HG03354 (cell line): ENCODE measurements at regions not wholly inside any gene's neighbourhood (a gene's known extent, or its start where the extent isn't known, plus 50 kb on each side); places are given as distances from the start of the nearest gene placed in this dataset.

ENCODE experiments used
- ATAC-seq: cut with Tn5 transposase; IDR thresholded peaks from one replicate; pipeline ENCODE4 v1.9.1; 2021; ENCODE audit warnings: mild to moderate bottlenecking; ENCODE audit not compliant: unreplicated experiment, poor library complexity, severe bottlenecking

GRCh38 chr2:150587547-150588505 is 100.4 kb upstream of the RND3 start:
- no peak for ATAC-seq

- no peak for ATAC-seq
Observed at GRCh38 chr2:150586858-150587257, 99.4 kb upstream of the RND3 start.

DNA sequence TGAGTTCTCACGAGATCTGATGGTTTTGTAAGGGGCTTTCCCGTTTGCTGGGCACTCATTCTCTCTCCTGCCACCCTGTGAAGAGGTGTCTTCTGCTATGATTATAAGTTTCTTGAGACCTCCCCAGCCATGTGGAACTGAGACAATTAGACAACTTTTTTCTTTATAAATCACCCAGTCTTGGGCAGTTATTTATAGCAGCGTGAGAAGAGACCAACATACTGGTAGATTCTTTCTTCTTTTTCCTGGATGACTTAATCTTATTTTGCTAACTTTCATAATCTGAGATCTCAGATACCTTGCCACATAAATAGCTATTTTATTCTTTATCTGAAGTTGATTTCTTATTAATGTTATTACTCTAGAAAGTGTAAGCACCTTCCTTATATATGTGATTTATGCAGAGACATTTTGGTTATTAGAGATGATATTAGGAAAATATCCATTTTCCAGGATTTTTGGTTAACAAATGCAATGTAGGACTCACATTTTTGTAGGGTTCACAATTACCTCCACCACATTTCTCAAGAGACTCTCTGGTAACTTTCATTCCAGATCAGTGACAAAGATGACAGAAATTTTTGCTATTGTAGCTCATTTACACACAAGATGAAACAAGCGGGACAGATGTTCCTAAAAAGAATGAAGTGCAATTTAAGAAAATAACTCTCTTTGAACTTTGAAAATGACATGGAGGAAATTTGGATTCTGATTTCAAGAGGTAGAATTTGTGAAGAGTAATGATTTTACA is 97.9 kb upstream of the RND3 start:
- no peak for ATAC-seq

- no peak for ATAC-seq
Observed at GRCh38 chr2:150584081-150584480, 96.6 kb upstream of the RND3 start.

DNA sequence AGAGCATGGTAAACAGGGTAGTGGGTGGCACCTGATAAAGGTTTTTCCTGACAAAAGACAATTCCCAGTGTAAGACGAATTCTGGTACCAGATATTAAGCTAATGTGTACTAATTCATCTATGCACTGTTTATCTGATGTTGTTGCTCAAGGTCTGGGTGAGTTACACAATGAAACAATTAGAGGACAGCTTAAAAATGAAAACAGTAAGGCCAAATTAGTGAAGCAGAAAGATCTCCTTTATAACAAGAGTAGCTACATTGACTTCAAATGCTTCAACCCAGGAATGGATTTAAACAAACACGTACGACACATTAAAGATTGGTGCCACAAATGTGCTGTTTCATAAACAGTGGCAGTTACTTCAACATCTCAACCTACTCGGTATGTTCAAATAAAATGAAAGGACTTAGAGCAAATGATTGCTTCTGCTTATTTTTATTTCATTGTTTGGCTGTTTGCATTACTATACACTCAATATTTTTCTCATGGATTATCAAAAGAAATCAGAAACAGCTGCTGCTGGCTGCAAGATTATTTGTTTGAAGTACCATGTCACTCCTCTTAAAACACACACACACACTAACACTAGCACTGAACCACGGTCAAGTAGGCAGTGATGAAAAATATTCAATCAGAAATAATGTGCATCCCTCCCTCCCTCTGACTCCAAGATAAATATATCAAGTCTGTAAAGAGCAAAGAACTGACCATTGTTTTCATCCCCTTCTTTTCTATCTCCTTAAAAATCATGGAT is 94.4 kb upstream of the RND3 start:
- ATAC-seq = no peak

GRCh38 chr2:150578481-150578880 is 91.0 kb upstream of the RND3 start:
- no peak for ATAC-seq

DNA sequence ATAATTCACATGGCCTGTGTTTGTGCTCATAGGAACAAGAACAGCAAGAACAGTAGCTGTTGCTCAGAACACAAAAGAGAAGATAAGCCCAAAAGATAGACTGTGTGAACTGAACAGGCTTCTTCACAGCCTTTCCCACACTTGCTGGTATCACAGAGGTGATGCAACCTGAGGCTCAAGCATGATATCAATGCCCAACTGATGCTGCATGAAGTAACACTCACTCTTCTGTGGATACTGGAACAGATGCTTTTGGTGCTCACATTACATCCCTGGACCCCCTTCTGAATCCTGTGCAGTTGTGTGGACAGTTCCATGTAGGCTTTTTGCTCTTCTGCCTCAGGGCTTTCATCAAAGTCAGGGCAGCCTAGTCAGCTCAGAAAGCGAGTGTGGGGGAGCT is 88.4 kb upstream of the RND3 start:
- no peak for ATAC-seq

GRCh38 chr2:150572961-150573395 is 85.5 kb upstream of the RND3 start:
- ATAC-seq = peak; percentile 89

- no peak for ATAC-seq
Observed at GRCh38 chr2:150572194-150572766, 84.8 kb upstream of the RND3 start.

DNA sequence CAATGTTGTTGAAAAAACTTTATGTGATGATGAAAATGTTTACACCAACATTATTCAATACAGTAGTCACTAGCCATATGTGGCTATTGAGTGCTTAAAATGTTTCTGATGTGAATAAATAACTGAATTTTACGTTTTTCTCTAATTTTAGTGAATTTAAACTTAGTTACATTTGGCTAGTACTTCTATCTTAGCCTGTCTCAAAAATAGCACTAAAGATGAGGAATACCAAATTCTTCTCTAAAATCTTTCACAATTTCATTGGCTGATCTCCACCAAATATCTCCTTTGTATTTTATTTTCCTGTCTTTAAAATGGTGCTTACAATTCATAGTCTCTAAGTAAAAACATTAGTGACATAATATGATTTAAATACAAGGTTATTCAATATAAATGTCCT is 83.7 kb upstream of the RND3 start:
- no peak for ATAC-seq

DNA sequence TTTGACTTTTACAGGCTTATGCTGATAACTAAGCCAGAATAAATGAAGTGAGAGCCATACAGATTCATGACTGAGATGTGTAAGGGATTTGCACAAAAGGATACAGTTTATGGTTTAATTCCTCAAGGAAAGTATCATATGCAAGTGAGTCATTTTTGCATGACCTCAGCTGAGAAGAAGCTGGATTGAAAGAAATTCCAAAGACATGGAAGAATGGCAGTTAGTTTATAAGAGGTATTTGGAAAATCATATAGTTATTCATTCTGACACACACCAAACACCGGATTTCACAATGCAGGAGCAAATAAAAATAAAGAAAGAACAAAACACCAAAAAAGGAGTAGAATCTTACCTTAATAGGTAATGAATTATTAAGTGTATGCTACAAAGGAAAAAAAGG is 83.2 kb upstream of the RND3 start:
- no peak for ATAC-seq

DNA sequence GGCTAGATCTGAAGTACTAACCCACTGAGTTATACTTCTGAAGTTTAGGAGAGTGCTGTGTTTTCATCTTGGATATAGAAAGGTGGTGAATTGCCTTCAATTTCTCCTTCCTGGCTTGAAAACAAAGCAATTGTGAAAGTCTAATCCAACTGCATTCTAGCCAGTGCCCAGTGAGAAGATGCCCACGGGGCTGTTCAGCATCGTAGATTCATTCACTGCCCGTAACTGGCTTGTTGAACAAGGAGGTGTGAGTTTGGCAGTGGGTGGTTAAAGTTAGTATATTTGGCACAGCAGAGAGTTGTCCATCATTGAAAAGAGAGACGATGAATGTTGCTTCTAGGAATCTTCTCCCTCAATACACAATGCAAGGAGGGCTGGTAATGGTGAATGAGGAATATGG is 82.3 kb upstream of the RND3 start:
- ATAC-seq = no peak

DNA sequence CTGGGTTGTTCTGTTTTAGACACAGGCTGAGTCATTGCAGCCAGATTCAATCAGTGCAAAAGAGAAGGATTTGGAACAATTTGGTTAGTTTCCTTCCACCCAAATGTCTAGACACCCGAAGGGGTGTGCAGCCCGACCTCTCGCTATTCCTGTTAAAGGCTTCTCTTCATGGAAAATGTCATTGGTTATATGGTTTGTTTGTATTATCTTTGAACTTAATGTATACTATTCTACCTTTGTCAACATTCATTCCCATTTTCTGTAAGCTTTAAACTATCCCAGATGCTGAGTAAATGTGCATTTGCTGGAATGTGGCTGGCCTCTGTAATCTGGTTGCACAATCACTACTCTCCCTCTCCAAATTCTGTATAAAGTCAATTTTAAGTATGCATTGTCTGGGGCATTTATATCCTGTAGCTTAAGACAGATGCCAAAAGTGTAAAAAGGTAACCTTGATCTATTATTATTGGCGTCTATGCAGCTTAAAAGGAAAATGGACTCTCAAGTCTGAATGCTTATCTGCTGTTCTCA is 80.4 kb upstream of the RND3 start:
- ATAC-seq = no peak

- no peak for ATAC-seq
Observed at GRCh38 chr2:150566289-150566688, 78.8 kb upstream of the RND3 start.

DNA sequence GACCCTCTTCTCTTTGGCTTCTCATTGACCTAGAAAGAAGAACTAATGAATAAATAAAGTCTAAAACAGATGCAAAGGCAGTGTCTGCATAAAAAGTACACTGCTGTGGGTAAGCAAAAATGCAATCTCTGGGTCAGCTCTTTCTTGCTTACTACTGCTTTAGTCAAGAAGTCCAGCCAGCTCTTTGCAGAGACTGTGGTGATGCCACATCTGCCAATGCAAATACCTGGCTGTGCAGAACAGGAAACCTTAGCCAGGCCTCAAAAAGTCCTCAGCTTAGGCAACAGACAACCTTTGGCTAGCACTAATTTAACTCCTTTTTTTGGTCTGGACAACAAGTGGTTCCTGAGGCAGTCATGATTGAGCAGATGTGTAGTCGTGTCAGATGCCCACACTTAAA is 73.6 kb upstream of the RND3 start:
- no peak for ATAC-seq

DNA sequence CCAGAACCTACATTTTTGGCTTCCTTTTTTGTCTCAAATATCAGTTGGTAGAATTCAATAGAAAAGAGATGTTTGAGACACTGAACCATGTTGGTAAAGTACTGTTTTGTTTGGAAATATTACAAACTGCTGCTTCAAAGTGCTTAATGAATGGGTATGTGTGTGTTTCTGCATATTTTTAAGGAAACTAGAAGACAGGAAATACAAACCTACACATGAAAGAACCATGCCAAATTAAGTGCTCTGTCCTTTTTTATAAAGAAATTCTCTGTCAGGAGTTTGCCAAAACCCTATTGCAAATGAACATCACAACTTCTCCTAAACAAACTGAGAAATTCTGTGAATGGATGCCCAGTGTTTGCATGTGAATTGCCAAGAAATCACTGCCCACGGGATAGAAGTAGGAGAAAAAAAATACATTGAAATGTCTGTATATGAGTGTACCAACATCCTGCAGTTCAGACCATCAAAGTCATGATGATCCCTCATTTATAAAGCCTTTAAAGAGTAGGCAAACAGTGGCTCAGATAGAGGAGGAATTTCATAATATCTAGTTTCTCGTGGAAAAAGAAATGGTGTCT is 69.6 kb upstream of the RND3 start:
- no peak for ATAC-seq

- no peak for ATAC-seq
Observed at GRCh38 chr2:150555611-150556356, 68.3 kb upstream of the RND3 start.

- ATAC-seq = no peak
Observed at GRCh38 chr2:150554046-150554445, 66.6 kb upstream of the RND3 start.
